Neural cell (in vitro differentiated cells): ENCODE measurements at regions not wholly inside any gene's neighbourhood (a gene's known extent, or its start where the extent isn't known, plus 50 kb on each side); places are given as distances from the start of the nearest gene placed in this dataset.

Experiments used
- H2AFZ ChIP-seq: fragments of 200-600, 300-800 bp; sonication (generic), shearing (Covaris generic); 2 replicates; pipeline ENCODE4 v1.6.0; 2014; ENCODE audit warnings: low read depth, mild to moderate bottlenecking, antibody characterized with exemption, low read length, moderate library complexity
- H3F3A ChIP-seq: fragments of 200-600 bp; shearing (Covaris generic); 2 replicates; pipeline ENCODE4 v1.6.1; 2016; ENCODE audit warnings: mild to moderate bottlenecking, moderate library complexity, mixed read lengths, antibody characterized with exemption, low read length; ENCODE audit not compliant: insufficient read depth, poor library complexity, severe bottlenecking
- H3K27ac ChIP-seq: fragments of 200-600, 300-800 bp; sonication (generic), shearing (Covaris generic); 2 replicates; pipeline ENCODE4 v1.5.1; 2014; ENCODE audit warnings: mild to moderate bottlenecking, low read length, moderate library complexity
- H3K27me3 ChIP-seq: fragments of 300-800, 200-600 bp; sonication (generic), shearing (Covaris generic); 2 replicates; pipeline ENCODE4 v1.6.0; 2014; ENCODE audit warnings: mild to moderate bottlenecking, low read depth, low read length, moderate library complexity; ENCODE audit not compliant: insufficient read depth
- H3K36me3 ChIP-seq: fragments of 300-800, 200-600 bp; sonication (generic), shearing (Covaris generic); 2 replicates; pipeline ENCODE4 v1.5.1; 2014; ENCODE audit warnings: mild to moderate bottlenecking, antibody characterized with exemption, low read length, moderate library complexity; ENCODE audit not compliant: insufficient read depth
- H3K4me2 ChIP-seq: fragments of 300-800, 200-600 bp; sonication (generic), shearing (Covaris generic); 2 replicates; pipeline ENCODE4 v1.6.0; 2014; ENCODE audit warnings: mild to moderate bottlenecking, low read length
- H3K4me3 ChIP-seq: fragments of 300-800, 200-600 bp; sonication (generic), shearing (Covaris generic); 2 replicates; pipeline ENCODE4 v1.5.1; 2014; ENCODE audit warnings: mild to moderate bottlenecking, low read length, moderate library complexity
- H3K79me2 ChIP-seq: fragments of 200-600 bp; shearing (Covaris generic); replicated peaks from 2 replicates; pipeline ENCODE4 v1.6.0; 2014; ENCODE audit warnings: mild to moderate bottlenecking, low read length, moderate library complexity; ENCODE audit not compliant: insufficient read depth
- H3K9ac ChIP-seq: fragments of 300-800, 200-600 bp; sonication (generic), shearing (Covaris generic); 2 replicates; pipeline ENCODE4 v1.6.1; 2016; ENCODE audit warnings: mild to moderate bottlenecking, low read length, mixed read lengths
- H3K9me2 ChIP-seq: fragments of 200-600 bp; shearing (Covaris generic); 2 replicates; pipeline ENCODE4 v1.6.1; 2016; ENCODE audit warnings: mild to moderate bottlenecking, low read length, mixed read lengths; ENCODE audit not compliant: insufficient read depth
- H3K9me3 ChIP-seq: fragments of 200-600, 300-800 bp; sonication (generic), shearing (Covaris generic); 2 replicates; pipeline ENCODE4 v1.6.1; 2016; ENCODE audit warnings: mild to moderate bottlenecking, mixed run types, low read length, moderate library complexity, mixed read lengths
- H4K20me1 ChIP-seq: fragments of 200-600 bp; shearing (Covaris generic); 2 replicates; pipeline ENCODE4 v1.6.1; 2016; ENCODE audit warnings: mild to moderate bottlenecking, mixed run types; ENCODE audit not compliant: insufficient read depth
- EP300 ChIP-seq: fragments of 450-650 bp; conservative IDR thresholded peaks from 2 replicates; pipeline ENCODE4 v1.6.1; 2014; ENCODE audit warnings: antibody characterized with exemption, mild to moderate bottlenecking, moderate library complexity; ENCODE audit not compliant: poor library complexity, severe bottlenecking
- EZH2 ChIP-seq: fragments of 200-600, 300-800 bp; shearing (Covaris generic), sonication (generic); IDR thresholded peaks from 2 replicates; pipeline ENCODE4 v1.6.1; 2014; ENCODE audit warnings: antibody characterized with exemption, low read length, borderline replicate concordance, mild to moderate bottlenecking; ENCODE audit not compliant: insufficient read depth, poor library complexity, severe bottlenecking
- MXI1 ChIP-seq: fragments of 450-650 bp; conservative IDR thresholded peaks from 2 replicates; pipeline ENCODE4 v1.6.1; 2014; ENCODE audit warnings: antibody characterized with exemption, mild to moderate bottlenecking; ENCODE audit not compliant: poor library complexity, severe bottlenecking
- POLR2AphosphoS5 ChIP-seq: IDR thresholded peaks from 2 replicates; pipeline ENCODE4 v1.6.1; 2012
- RAD21 ChIP-seq: fragments of 450-650 bp; conservative IDR thresholded peaks from 2 replicates; pipeline ENCODE4 v1.6.1; 2014; ENCODE audit warnings: antibody characterized with exemption, mild to moderate bottlenecking, moderate library complexity
- SMC3 ChIP-seq: fragments of 450-650 bp; conservative IDR thresholded peaks from 2 replicates; pipeline ENCODE4 v1.6.1; 2014; ENCODE audit warnings: antibody characterized with exemption, mild to moderate bottlenecking, moderate library complexity; ENCODE audit not compliant: poor library complexity
- TAF1 ChIP-seq: IDR thresholded peaks from 2 replicates; pipeline ENCODE4 v1.6.1; 2012; ENCODE audit warnings: low read depth
- TF ChIP-seq, protein P1 (sequence below): fragments of 450-650 bp; IDR thresholded peaks from 2 replicates; pipeline ENCODE4 v1.5.1; 2014; ENCODE audit warnings: antibody characterized with exemption, mild to moderate bottlenecking, moderate library complexity; ENCODE audit not compliant: poor library complexity, severe bottlenecking
- TF ChIP-seq, protein P2 (sequence below): IDR thresholded peaks from 2 replicates; pipeline ENCODE4 v1.6.1; 2012; ENCODE audit warnings: borderline replicate concordance

DNA sequence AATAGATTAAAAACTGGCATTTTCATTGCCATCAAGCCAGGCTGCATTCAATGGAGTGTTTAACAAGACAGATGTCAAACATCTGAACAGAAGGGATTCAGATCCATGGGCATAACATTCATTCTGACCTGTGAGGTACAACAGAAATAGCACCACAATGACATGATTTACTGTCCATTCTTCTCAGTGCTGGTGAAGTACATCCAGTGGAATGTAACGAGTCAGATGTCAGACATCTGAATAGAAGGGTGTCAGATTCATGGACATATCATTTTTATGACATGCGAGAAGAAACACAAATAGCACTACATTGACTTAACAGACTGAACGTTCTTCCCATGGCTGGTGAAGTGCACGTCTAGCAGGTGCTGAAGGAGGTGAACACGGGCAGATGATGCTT is 186.4 kb downstream of the PPP4R3C start:
- Histone ChIP-seq H3K9ac (no peak overlapping the region), H3K27ac (no peak overlapping the region), H4K20me1 (no peaks in the 10 kb centered on the region), H3K9me2 (no peaks in the 10 kb centered on the region), H3K79me2 (no peaks in the 10 kb centered on the region), H3K9me3 (no peaks in the 10 kb centered on the region), H3K36me3 (no peaks in the 10 kb centered on the region), H2AFZ (no peak overlapping the region), H3K4me2 (no peak overlapping the region), H3F3A (no peaks in the 10 kb centered on the region), H3K4me3 (no peak overlapping the region), H3K27me3 (no peaks in the 10 kb centered on the region)
- no peak for TF ChIP-seq RAD21
- TF ChIP-seq TAF1 = no peak
- TF ChIP-seq MXI1 = no peak
- TF ChIP-seq, protein P1, sequence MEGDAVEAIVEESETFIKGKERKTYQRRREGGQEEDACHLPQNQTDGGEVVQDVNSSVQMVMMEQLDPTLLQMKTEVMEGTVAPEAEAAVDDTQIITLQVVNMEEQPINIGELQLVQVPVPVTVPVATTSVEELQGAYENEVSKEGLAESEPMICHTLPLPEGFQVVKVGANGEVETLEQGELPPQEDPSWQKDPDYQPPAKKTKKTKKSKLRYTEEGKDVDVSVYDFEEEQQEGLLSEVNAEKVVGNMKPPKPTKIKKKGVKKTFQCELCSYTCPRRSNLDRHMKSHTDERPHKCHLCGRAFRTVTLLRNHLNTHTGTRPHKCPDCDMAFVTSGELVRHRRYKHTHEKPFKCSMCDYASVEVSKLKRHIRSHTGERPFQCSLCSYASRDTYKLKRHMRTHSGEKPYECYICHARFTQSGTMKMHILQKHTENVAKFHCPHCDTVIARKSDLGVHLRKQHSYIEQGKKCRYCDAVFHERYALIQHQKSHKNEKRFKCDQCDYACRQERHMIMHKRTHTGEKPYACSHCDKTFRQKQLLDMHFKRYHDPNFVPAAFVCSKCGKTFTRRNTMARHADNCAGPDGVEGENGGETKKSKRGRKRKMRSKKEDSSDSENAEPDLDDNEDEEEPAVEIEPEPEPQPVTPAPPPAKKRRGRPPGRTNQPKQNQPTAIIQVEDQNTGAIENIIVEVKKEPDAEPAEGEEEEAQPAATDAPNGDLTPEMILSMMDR = no peak
- no peak for TF ChIP-seq EP300
- no peak for TF ChIP-seq SMC3
- TF ChIP-seq, protein P2, sequence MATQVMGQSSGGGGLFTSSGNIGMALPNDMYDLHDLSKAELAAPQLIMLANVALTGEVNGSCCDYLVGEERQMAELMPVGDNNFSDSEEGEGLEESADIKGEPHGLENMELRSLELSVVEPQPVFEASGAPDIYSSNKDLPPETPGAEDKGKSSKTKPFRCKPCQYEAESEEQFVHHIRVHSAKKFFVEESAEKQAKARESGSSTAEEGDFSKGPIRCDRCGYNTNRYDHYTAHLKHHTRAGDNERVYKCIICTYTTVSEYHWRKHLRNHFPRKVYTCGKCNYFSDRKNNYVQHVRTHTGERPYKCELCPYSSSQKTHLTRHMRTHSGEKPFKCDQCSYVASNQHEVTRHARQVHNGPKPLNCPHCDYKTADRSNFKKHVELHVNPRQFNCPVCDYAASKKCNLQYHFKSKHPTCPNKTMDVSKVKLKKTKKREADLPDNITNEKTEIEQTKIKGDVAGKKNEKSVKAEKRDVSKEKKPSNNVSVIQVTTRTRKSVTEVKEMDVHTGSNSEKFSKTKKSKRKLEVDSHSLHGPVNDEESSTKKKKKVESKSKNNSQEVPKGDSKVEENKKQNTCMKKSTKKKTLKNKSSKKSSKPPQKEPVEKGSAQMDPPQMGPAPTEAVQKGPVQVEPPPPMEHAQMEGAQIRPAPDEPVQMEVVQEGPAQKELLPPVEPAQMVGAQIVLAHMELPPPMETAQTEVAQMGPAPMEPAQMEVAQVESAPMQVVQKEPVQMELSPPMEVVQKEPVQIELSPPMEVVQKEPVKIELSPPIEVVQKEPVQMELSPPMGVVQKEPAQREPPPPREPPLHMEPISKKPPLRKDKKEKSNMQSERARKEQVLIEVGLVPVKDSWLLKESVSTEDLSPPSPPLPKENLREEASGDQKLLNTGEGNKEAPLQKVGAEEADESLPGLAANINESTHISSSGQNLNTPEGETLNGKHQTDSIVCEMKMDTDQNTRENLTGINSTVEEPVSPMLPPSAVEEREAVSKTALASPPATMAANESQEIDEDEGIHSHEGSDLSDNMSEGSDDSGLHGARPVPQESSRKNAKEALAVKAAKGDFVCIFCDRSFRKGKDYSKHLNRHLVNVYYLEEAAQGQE = no peak
- no peak for TF ChIP-seq POLR2AphosphoS5
- TF ChIP-seq EZH2 = no peak

DNA sequence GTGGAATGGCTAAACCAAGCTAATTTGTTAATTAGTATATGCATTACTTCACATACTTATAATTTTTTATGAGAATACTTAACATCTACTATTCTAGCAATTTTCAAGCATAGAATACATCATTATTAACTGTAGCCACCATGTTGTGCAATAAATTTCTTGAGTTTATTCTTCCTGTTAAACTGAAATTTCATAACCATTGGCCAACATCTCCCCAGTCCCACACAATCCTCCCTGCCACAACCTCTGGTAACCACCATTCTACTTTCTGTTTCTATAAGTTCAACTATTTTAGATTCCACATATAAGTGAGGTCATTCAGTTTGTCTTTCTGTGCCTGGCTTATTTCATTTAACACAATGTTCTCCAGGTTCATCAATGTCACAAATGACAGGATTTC is 208.5 kb downstream of the PPP4R3C start:
- no peaks in the 10 kb centered on the region for H3K27me3 ChIP-seq
- no peak for TF ChIP-seq EP300
- H3K4me3 ChIP-seq = no peak overlapping the region
- no peaks in the 10 kb centered on the region for H4K20me1 ChIP-seq
- no peaks in the 10 kb centered on the region for H3K36me3 ChIP-seq
- H3K9me3 ChIP-seq = no peaks in the 10 kb centered on the region
- no peak overlapping the region for H3K9ac ChIP-seq
- no peaks in the 10 kb centered on the region for H3F3A ChIP-seq
- H3K4me2 ChIP-seq = no peak overlapping the region
- no peaks in the 10 kb centered on the region for H3K79me2 ChIP-seq
- no peaks in the 10 kb centered on the region for H3K9me2 ChIP-seq
- no peak overlapping the region for H2AFZ ChIP-seq
- H3K27ac ChIP-seq = no peak overlapping the region

DNA sequence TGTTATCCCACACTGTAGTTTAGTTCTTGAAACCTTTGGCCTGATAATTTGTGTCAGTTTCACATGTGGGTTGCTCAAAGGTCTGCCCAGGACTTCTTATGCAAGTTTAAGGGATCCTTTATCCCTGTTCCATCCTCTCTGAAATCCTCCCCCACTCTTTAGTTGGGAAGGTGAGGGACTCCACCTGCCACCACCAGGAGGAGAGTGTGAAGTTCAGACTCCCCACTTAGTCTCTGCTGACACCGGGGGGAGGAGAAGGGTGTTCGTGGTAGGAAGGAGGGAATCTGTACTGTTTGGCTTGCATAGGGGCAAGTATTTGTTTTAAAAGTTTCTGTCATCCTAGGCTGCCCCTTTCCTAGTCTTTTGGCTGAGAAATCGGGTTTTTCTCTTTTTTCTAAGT is 211.8 kb downstream of the PPP4R3C start:
- Histone ChIP-seq H3F3A (no peaks in the 10 kb centered on the region), H3K27ac (no peak overlapping the region), H3K9ac (no peak overlapping the region), H3K4me3 (no peak overlapping the region), H3K36me3 (no peaks in the 10 kb centered on the region), H3K79me2 (no peaks in the 10 kb centered on the region), H2AFZ (no peak overlapping the region), H4K20me1 (no peaks in the 10 kb centered on the region), H3K9me2 (no peaks in the 10 kb centered on the region), H3K9me3 (no peaks in the 10 kb centered on the region), H3K4me2 (no peak overlapping the region), H3K27me3 (no peaks in the 10 kb centered on the region)
- TF ChIP-seq MXI1 = no peak
- no peak for TF ChIP-seq EP300
- TF ChIP-seq, protein P1 = no peak
- no peak for TF ChIP-seq POLR2AphosphoS5
- TF ChIP-seq EZH2 = no peak
- no peak for TF ChIP-seq RAD21
- TF ChIP-seq, protein P2 = no peak
- TF ChIP-seq SMC3 = no peak
- no peak for TF ChIP-seq TAF1
